GM10248 (cell line): ENCODE measurements at regions not wholly inside any gene's neighbourhood (a gene's known extent, or its start where the extent isn't known, plus 50 kb on each side); places are given as distances from the start of the nearest gene placed in this dataset.
"Not testable (repeated sequence)": the region's sequence is repeated elsewhere in the genome, so short reads cannot be mapped to it uniquely, and the experiment has no call there.

ENCODE experiments used
- CTCF ChIA-PET: fragments of 300-600 bp; sonication (Branson Sonifier 250); formaldehyde crosslinking; extraction: SDS; loops from one replicate; lab custom pipeline; 2021; ENCODE audit warnings: antibody characterized with exemption; lab: Yijun Ruan, JAX
- POLR2A ChIA-PET: fragments of 350-650 bp; sonication (Branson Sonifier 250); formaldehyde crosslinking; extraction: SDS; loops from one replicate; lab custom pipeline; 2020; ENCODE audit warnings: antibody characterized with exemption; lab: Yijun Ruan, JAX
- DNase-seq: peaks from one replicate; pipeline ENCODE4 v3.0.0; 2012; ENCODE audit errors: extremely low spot score
- TF ChIP-seq, protein P1 (sequence below): IDR thresholded peaks from 2 replicates; pipeline ENCODE4 v1.5.1; 2012; ENCODE audit warnings: mild to moderate bottlenecking, low read depth; ENCODE audit errors: extremely low read depth, missing control alignments, control extremely low read depth

- no peak for DNase-seq
- ChIA-PET POLR2A (no interaction called here), CTCF (no interaction called here)
- TF ChIP-seq, protein P1, sequence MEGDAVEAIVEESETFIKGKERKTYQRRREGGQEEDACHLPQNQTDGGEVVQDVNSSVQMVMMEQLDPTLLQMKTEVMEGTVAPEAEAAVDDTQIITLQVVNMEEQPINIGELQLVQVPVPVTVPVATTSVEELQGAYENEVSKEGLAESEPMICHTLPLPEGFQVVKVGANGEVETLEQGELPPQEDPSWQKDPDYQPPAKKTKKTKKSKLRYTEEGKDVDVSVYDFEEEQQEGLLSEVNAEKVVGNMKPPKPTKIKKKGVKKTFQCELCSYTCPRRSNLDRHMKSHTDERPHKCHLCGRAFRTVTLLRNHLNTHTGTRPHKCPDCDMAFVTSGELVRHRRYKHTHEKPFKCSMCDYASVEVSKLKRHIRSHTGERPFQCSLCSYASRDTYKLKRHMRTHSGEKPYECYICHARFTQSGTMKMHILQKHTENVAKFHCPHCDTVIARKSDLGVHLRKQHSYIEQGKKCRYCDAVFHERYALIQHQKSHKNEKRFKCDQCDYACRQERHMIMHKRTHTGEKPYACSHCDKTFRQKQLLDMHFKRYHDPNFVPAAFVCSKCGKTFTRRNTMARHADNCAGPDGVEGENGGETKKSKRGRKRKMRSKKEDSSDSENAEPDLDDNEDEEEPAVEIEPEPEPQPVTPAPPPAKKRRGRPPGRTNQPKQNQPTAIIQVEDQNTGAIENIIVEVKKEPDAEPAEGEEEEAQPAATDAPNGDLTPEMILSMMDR, result no peak
Observed at GRCh38 chr10:42304341-42304740, 334.0 kb downstream of the ZNF33B start.

DNA sequence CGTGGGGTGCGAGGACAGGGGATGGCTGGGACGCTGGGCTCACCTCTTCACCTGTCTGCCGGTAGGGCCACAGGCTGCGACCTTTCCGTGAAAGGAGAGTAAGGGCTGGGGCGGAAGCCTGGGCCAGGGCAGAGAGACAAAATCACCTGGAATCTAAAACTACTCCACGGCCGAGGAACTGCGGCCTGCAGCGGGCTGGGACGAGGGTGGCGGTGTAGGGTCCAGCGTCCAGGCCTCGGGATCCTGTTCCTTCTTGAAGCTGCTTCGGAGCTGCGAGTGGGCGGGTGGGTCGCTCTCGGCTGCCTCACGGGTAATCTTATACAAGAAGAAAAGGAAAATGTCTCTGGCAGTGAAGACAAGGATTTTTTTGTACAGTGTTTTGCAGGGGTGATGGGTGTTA, 356.5 kb downstream of the ZNF33B start:
- CTCF ChIA-PET, POLR2A ChIA-PET, DNase-seq: not testable (repeated sequence)

DNA sequence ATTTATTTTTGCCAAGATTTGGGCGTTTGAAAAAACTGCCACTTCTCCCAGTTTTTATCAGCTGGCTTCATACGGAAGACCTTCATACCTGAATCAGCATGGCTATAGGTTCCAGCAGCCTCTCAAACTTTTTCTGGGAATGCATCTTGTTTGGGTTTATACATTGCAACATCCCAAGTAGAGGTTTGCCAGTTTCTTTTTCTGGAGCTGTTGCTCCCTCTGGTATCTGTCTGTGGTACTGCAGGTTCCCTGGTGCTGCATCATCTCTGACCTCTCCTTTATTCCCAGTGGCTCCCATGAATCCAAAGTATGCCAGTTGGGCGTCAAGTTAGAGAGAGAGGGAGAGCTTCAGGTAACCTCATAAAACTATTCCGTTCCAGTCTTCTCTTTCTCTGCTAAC, 368.6 kb downstream of the ZNF33B start:
- CTCF ChIA-PET, result interaction anchor here (1.0 kb wide), 1 partner anchor 28 kb away, joined by 3 read pairs; no protein-coding TSS in a partner anchor
- DNase-seq, POLR2A ChIA-PET: not testable (repeated sequence)

DNA sequence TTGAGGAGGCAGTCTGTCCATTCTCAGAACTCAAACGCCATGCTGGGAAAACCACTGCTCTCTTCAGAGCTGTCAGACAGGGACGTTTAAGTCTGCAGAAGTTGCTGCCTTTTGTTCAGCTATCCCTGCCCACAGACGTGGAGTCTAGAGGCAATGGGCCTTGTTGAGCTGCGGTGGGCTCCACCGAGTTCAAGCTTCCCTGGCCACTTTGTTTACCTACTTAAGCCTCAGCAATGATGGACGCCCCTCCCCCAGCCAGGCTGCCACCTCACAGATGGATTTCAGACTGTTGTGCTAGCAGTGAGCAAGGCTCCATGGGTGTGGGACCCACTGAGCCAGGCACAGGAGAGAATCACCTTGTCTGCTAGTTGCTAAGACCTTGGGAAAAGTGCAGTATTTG, 375.1 kb downstream of the ZNF33B start:
- CTCF ChIA-PET, POLR2A ChIA-PET: not testable (repeated sequence)

GRCh38 chr10:42243002-42243401, 395.4 kb downstream of the ZNF33B start:
- DNase-seq, CTCF ChIA-PET, POLR2A ChIA-PET: not testable (repeated sequence)

More for the DNA sequence above, 375.1 kb downstream of the ZNF33B start:
- not testable (repeated sequence) for DNase-seq

GRCh38 chr10:42242135-42242805, 396.1 kb downstream of the ZNF33B start:
- TF ChIP-seq, protein P1, result no peak
- no peak for DNase-seq
- CTCF ChIA-PET, result interaction anchor here (1.1 kb wide), 1 partner anchor 27 kb away, joined by 3 read pairs; no protein-coding TSS in a partner anchor
- POLR2A ChIA-PET, result no interaction called here

DNA sequence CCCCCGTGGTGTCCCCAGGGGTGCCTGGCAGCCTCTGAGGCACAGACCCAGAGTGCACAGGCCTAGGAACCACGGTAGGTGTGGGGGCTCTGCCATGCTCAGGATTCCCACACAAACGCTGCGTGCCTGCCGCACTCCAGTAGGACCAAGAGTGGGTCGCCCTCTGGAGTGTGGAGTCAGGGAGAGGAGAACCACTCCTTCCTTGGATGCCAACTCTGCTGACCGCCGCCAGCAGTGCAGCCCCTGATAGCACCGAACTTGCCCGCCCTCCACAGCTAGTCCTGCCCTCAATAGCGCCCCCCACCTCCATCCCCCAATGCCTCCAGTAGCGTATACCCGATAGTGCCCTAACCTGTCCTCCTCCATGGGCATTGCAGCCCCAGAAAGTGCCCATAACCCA, 402.0 kb downstream of the ZNF33B start:
- CTCF ChIA-PET, DNase-seq, POLR2A ChIA-PET: not testable (repeated sequence)

- POLR2A ChIA-PET, CTCF ChIA-PET, DNase-seq: not testable (repeated sequence)
Observed at GRCh38 chr10:42235736-42236135, 402.6 kb downstream of the ZNF33B start.

- DNase-seq, CTCF ChIA-PET, POLR2A ChIA-PET: not testable (repeated sequence)
Observed at GRCh38 chr10:42235241-42235640, 403.1 kb downstream of the ZNF33B start.

DNA sequence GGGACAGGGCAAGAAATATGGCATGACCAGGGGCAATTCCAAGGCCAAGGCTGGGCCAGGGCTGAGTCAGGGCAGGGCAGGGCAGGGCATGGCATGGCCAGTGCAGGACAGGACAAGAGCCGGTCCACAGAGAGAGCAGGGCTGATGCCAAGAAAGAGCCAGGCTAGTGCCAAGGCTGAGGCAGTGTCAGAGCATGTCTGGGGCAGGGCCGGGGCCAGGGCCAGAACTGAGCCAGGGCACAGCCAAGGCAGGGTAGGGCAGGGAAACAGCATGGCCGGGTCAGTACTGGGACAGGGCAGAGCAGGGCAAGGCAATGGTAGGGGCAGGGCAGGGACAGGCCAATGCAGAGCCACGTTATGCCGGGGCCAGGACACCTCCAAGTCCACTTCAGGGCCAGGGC, 403.9 kb downstream of the ZNF33B start:
- DNase-seq, POLR2A ChIA-PET, CTCF ChIA-PET: not testable (repeated sequence)

DNA sequence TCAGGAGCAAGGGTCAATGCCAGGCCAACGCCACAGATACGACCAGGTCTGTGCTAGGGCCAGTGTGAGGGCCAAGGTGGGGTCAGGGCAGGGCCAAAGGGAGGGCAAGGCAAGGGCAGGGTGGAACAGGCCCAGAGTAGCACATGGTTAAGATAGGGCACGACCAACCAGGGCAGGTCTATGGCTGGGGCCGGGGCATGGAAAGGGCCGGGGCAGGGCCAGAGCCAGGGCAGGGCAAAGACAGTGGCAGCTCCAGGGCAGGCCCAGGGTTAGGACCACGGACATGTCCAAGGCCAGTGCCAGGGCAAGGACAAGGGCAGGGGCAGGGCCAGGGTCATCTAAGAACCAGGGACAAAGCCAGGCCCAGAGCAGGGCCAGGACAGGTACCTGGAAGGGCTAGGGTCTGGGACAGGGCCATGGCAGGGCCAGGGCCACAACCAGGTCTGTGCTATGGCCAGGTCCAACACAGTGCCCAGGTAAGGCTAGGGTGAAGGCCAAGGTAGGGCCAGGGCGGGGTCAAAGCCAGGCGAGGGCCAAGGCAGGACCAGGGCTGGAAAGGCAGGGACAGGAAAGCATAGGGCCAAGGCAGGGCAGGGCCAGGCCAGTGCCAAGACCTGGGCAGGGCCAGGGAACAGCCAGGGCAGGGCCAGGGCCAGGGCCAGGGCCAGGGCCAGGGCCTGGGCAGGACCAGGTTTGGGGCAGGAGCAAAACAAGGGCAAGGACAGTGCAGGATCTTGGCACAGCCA, 404.7 kb downstream of the ZNF33B start:
- DNase-seq, CTCF ChIA-PET, POLR2A ChIA-PET: not testable (repeated sequence)

DNA sequence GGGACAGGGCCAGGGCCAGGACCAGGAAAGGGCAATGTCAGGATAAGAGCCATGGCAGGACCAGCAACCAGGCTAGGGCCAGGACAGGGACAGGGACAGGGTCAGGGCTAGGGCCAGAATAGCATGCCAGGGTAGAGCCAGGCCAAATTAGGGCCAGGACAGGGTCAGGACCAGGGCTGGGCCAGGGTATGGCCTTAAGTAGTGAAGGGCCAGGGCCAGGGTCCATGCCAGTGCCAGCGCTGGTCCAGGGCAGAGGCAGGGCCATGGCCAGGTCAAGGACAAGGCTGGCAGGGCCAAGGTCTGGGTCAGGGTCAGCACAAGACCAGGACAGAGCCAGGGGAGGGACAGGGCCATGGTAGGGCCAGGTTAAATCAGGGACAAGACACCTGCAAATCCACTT, 405.4 kb downstream of the ZNF33B start:
- DNase-seq, CTCF ChIA-PET, POLR2A ChIA-PET: not testable (repeated sequence)

DNA sequence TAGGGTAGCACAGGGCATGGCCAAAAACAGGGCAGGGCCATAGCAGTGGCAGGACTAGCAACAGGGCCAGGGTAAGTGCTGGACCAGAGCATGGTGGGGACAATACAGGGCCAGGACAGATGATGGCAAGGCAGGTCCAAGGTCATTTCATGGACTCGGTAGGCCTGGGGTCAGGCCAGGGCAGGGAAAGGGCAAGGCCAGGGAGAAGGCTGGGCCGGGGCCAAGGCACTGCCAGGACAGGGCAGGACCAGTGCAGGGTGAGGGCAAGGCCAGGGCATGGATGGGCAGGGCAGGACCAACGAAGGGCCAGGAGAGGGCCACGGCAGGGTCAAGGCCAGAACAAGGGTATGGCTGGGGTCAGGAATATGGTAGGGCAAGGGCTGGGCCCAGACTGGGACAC, 407.6 kb downstream of the ZNF33B start:
- CTCF ChIA-PET, POLR2A ChIA-PET, DNase-seq: not testable (repeated sequence)

- POLR2A ChIA-PET, DNase-seq, CTCF ChIA-PET: not testable (repeated sequence)
Observed at GRCh38 chr10:42230115-42230514, 408.3 kb downstream of the ZNF33B start.

GRCh38 chr10:42227859-42228258, 410.5 kb downstream of the ZNF33B start:
- CTCF ChIA-PET, POLR2A ChIA-PET, DNase-seq: not testable (repeated sequence)

DNA sequence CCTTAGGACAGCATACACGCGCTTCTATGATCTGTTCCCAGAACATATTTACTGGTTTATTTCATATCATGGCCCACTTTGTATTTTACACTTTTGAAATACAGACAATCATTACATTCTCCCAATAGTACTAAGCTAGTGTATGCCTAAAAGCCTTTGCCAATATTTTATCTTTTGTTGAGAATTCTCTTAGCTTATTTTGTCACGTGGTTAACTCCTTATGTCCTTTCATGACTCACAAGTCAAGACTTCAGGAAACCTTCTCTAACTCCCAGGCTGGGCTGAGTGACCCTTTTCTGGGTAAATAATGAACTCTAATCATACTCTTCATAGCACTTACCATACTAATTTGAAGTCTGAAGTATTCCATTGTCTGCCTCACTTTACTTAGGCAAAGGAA, 444.8 kb downstream of the ZNF33B start:
- DNase-seq, CTCF ChIA-PET, POLR2A ChIA-PET: not testable (repeated sequence)
